GM12874 (cell line): ENCODE measurements at regions not wholly inside any gene's neighbourhood (a gene's known extent, or its start where the extent isn't known, plus 50 kb on each side); places are given as distances from the start of the nearest gene placed in this dataset.

Source experiments
- TF ChIP-seq, protein P1 (sequence below): IDR thresholded peaks from 2 replicates; pipeline ENCODE4 v1.5.1; 2011; ENCODE audit warnings: low read depth, mild to moderate bottlenecking, control low read depth, low read length, moderate library complexity; ENCODE audit not compliant: insufficient read depth

DNA sequence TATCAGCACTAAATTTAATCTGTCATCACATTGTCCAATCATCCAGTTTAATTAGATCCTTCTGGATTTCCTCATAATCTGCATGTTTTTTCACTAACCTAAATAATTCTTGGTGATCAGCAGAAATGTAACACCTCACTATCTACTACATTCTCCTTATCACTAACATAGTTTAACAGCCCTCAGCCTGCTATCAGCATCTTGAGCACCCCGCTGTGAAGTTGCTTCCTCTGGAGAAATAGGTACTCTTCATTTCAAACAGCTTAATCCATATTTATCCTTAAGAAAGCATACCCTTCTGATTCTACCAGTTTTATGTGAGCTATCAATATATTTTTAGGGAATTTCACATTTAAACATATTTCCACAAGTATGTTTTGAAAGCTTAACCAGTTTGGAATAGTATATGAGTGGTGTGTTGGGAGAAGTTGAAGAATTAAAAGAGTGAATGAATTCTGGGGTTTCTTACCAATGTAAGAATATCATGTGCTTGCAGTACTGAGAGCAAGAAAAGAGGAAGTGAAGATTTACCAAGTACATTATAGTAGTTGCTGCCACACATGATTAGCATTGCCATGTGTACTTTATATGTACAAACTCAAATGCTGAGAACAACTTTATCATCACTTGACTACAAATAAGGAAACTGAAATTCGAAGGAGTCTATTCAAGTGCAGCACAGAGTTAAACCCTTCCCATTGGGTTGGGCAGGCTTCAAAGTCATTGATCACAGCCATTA lies 771.1 kb upstream of the ADGRL4 start:
- TF ChIP-seq, protein P1, sequence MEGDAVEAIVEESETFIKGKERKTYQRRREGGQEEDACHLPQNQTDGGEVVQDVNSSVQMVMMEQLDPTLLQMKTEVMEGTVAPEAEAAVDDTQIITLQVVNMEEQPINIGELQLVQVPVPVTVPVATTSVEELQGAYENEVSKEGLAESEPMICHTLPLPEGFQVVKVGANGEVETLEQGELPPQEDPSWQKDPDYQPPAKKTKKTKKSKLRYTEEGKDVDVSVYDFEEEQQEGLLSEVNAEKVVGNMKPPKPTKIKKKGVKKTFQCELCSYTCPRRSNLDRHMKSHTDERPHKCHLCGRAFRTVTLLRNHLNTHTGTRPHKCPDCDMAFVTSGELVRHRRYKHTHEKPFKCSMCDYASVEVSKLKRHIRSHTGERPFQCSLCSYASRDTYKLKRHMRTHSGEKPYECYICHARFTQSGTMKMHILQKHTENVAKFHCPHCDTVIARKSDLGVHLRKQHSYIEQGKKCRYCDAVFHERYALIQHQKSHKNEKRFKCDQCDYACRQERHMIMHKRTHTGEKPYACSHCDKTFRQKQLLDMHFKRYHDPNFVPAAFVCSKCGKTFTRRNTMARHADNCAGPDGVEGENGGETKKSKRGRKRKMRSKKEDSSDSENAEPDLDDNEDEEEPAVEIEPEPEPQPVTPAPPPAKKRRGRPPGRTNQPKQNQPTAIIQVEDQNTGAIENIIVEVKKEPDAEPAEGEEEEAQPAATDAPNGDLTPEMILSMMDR, result no peak

DNA sequence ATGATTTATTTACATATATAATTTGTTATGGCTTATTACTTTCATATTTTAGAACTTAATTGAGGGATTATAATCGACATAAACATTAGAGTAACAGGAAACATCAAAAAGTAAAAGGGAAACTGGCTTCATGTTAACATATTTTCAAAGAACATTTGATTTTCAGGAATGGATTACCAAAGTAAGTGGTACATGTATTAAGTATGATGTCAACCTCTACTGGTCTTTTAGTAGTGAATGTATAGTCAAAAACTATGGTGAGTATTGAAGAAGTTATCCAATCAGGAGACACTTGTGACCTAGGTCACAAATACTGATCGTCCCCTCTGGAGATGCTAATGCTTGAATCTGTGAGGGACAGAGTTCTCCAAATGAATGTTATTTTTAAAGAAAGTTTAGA lies 768.9 kb upstream of the ADGRL4 start:
- TF ChIP-seq, protein P1, result no peak

DNA sequence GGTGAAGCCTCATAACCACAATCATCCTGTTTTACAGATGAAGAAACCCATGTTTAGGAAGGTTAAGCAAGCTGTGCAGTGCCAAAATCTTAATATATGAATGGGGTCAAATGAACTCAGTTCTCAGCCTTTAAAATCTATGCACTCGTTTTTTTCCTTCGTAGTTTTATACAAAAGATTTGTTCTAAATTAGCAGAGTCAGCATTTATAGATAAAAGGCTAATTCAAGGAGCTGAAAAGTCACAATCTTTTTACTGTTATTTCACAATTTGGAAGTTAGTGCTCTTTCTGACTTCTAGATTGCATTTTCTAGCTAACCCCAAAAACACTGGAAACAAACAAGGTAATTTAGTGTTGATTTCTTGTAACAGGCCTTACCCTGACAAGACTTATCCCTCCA lies 766.9 kb upstream of the ADGRL4 start:
- TF ChIP-seq, protein P1, result no peak

DNA sequence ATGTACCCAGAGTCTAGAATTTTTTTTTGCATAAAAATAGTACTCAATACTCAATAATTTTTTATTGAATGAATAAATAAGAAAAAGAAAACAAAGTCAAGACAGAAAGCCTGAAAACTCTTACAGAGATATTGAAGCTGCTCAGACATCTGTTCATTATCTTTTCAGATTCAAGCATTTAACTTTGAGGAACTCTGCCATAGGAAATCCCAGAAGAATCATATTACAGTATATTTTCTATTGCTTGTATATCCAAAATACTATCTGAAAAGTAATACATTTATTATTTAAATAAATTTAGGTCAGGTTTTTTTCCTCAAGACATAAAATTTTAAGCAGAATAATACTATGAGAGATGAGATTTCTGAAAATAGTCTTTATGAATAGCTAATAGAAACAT lies 755.9 kb upstream of the ADGRL4 start:
- TF ChIP-seq, protein P1, result no peak

DNA sequence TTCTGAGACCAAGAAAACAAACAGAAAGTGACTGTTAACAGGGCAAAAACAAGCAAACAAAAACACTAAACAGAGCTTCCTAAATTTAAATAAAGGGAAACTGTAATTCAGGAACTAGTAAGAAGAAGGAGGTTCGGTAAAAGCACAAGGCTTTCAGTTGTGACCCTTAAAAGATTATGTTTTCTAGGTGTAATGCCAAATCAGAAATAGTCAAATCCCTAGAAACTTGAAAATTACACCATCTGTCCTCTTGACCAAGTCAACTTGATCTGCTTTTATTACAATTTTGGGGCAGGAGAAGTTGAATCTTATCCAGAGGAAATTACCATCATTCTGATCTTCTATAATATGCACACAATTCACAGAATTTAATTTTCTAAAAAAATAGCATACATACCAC lies 754.0 kb upstream of the ADGRL4 start:
- TF ChIP-seq, protein P1, result no peak

DNA sequence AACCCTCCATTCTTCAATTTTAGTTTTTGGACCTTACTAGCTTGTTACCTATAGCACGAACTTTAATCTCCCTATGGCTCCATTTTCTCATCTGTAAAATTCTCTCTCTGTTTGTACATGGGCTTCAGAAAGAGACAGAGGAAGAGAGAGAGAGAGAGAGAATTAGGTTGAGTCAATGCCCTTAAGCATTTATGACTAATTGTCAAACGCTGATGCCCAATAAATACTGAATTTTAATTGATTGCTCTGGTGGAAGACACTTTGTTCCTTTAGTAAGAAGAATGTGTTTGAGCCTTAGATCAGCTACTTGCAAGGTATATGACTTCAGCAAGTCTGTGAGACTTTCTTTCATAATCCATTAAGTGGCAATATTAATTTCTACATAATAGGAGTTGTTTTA lies 743.1 kb upstream of the ADGRL4 start:
- TF ChIP-seq, protein P1, result no peak

DNA sequence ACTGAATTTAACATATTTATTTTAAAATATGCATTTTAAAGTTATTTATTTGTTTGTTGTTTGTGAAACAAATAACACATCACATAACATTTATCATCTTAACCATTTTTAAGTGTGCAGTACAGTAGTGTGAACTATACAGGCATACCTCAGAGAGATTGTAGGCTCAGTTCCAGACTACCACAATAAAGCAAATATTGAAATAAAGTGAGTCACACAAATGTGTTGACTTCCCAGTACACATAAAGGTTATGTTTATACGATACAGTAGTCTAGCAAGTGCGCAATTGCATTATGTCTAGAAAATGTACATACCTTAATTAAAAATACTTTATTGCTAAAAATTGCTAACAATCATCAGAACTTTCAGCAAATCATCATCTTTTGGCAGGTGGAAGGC lies 739.4 kb upstream of the ADGRL4 start:
- TF ChIP-seq, protein P1, result no peak
